ENCODE measurements at regions not wholly inside any gene's neighbourhood (a gene's known extent, or its start where the extent isn't known, plus 50 kb on each side); places are given as distances from the start of the nearest gene placed in this dataset.
A peak's percentile ranks its signal among the peaks of the same experiment; 100 is the strongest.

GRCh38 chr11:104763930-104764709 is 134.1 kb downstream of the CASP12 start:
- H3K27me3 Mint-ChIP-seq: peaks cover 0 to 2% of the 10 kb centered on the region in 2 donors
- intact Hi-C loops (cut with micrococcal nuclease): no loop called here
- H3K4me1 Mint-ChIP-seq: peaks cover 10 to 20% (median 15%) of the 10 kb centered on the region in 4 donors
- H3K4me3 ChIP-seq (ENCODE audit: low read length in 2 of 2): no peak overlapping the region
- no peaks in the 10 kb centered on the region for H3K9me3 ChIP-seq (ENCODE audit: control insufficient read depth in 1 of 2, low read length in 2 of 2)
- POLR2A ChIA-PET (ENCODE audit: partially characterized antibody): no interaction called here
- H3K36me3 ChIP-seq (ENCODE audit: insufficient read depth, low read length): no peaks in the 10 kb centered on the region
- peak overlapping the region in 1 of 8 donors; percentile 2 for H3K4me3 Mint-ChIP-seq
- no peak for DNase-seq
- CTCF ChIA-PET (ENCODE audit: partially characterized antibody): no interaction called here
- no peaks in the 10 kb centered on the region for H3K27me3 ChIP-seq (ENCODE audit: insufficient read depth, low read length)
- peaks cover 9% of the 10 kb centered on the region for H3K4me1 ChIP-seq (ENCODE audit: insufficient read depth, low read length)
- peaks cover 4 to 23% (median 20%) of the 10 kb centered on the region in 8 donors for H3K9me3 Mint-ChIP-seq
- H3K27ac Mint-ChIP-seq: peak overlapping the region in 3 of 7 donors; percentile 14 to 42 (median 32)
- peaks cover 7 to 13% of the 10 kb centered on the region in 2 donors for H3K36me3 Mint-ChIP-seq
- H3K27ac ChIP-seq (ENCODE audit: low read depth, low read length): no peak overlapping the region

GRCh38 chr11:104761511-104761910 is 136.7 kb downstream of the CASP12 start:
- no peaks in the 10 kb centered on the region for H3K27me3 Mint-ChIP-seq
- peaks cover 2 to 35% (median 22%) of the 10 kb centered on the region in 8 donors for H3K9me3 Mint-ChIP-seq
- H3K27me3 ChIP-seq (ENCODE audit: insufficient read depth, low read length): no peaks in the 10 kb centered on the region
- no peak overlapping the region for H3K4me3 Mint-ChIP-seq
- H3K27ac ChIP-seq (ENCODE audit: low read depth, low read length): no peak overlapping the region
- POLR2A ChIA-PET (ENCODE audit: partially characterized antibody): interaction anchor here (1.2 kb wide), 1 partner anchor 56 kb away, joined by 4 read pairs; no protein-coding TSS in a partner anchor
- H3K9me3 ChIP-seq (ENCODE audit: control insufficient read depth in 1 of 2, low read length in 2 of 2): no peaks in the 10 kb centered on the region
- no peak overlapping the region for H3K4me3 ChIP-seq (ENCODE audit: low read length in 2 of 2)
- intact Hi-C loops (cut with micrococcal nuclease): no loop called here
- CTCF ChIA-PET (ENCODE audit: partially characterized antibody): interaction anchor here (1.3 kb wide), 1 partner anchor 10 kb away, joined by 3 read pairs; no protein-coding TSS in a partner anchor
- no peak overlapping the region for H3K27ac Mint-ChIP-seq
- peaks cover 9 to 17% of the 10 kb centered on the region in 2 donors for H3K36me3 Mint-ChIP-seq
- no peaks in the 10 kb centered on the region for H3K36me3 ChIP-seq (ENCODE audit: insufficient read depth, low read length)
- peaks cover 9% of the 10 kb centered on the region for H3K4me1 ChIP-seq (ENCODE audit: insufficient read depth, low read length)
- DNase-seq: no peak
- peaks cover 10 to 20% (median 15%) of the 10 kb centered on the region in 4 donors for H3K4me1 Mint-ChIP-seq

GRCh38 chr11:104759464-104759863 is 138.8 kb downstream of the CASP12 start:
- H3K4me1 Mint-ChIP-seq: peaks cover 5 to 11% (median 8%) of the 10 kb centered on the region in 4 donors
- Histone ChIP-seq H3K27ac (ENCODE audit: low read depth, low read length) (no peak overlapping the region), H3K4me1 (ENCODE audit: insufficient read depth, low read length) (peaks cover 1% of the 10 kb centered on the region), H3K4me3 (ENCODE audit: low read length in 2 of 2) (no peak overlapping the region), H3K36me3 (ENCODE audit: insufficient read depth, low read length) (no peaks in the 10 kb centered on the region), H3K9me3 (ENCODE audit: control insufficient read depth in 1 of 2, low read length in 2 of 2) (no peaks in the 10 kb centered on the region), H3K27me3 (ENCODE audit: insufficient read depth, low read length) (no peaks in the 10 kb centered on the region)
- peaks cover 2 to 35% (median 22%) of the 10 kb centered on the region in 8 donors for H3K9me3 Mint-ChIP-seq
- H3K27ac Mint-ChIP-seq: no peak overlapping the region
- ChIA-PET CTCF (ENCODE audit: partially characterized antibody) (no interaction called here), POLR2A (ENCODE audit: partially characterized antibody) (no interaction called here)
- H3K27me3 Mint-ChIP-seq: no peaks in the 10 kb centered on the region
- intact Hi-C loops (cut with micrococcal nuclease): no loop called here
- no peak for DNase-seq
- peaks cover 9 to 17% of the 10 kb centered on the region in 2 donors for H3K36me3 Mint-ChIP-seq
- H3K4me3 Mint-ChIP-seq: no peak overlapping the region

DNA sequence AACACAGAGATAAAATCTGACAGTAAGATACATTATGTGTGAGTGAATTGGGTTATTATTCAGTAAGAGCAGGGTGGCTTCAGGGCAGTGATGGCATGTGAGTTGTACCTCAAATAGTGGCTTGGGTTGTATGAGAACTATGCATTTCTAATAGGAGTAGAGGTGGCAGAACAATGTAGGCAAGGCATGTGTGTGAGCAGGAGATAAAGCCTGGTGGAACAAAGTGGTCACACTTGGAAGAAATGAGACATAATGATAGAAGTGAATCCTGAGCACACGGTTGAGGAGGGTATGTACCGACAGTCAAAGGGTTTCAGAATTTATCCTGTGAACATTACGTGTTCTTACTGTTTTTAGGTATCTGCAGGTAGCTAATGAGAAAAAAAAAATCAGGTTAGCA is 159.3 kb downstream of the CASP12 start:
- no peaks in the 10 kb centered on the region for H3K27me3 ChIP-seq (ENCODE audit: insufficient read depth, low read length)
- no peaks in the 10 kb centered on the region for H3K36me3 Mint-ChIP-seq
- H3K4me1 ChIP-seq (ENCODE audit: insufficient read depth, low read length): no peaks in the 10 kb centered on the region
- H3K27ac ChIP-seq (ENCODE audit: low read depth, low read length): no peak overlapping the region
- CTCF ChIA-PET (ENCODE audit: partially characterized antibody): no interaction called here
- no peaks in the 10 kb centered on the region for H3K36me3 ChIP-seq (ENCODE audit: insufficient read depth, low read length)
- no peak overlapping the region for H3K27ac Mint-ChIP-seq
- H3K4me3 ChIP-seq (ENCODE audit: low read length in 2 of 2): no peak overlapping the region
- no peaks in the 10 kb centered on the region for H3K9me3 Mint-ChIP-seq
- POLR2A ChIA-PET (ENCODE audit: partially characterized antibody): interaction anchor here (1.0 kb wide), 1 partner anchor 33 kb away, joined by 3 read pairs; no protein-coding TSS in a partner anchor
- no peaks in the 10 kb centered on the region for H3K27me3 Mint-ChIP-seq
- no peak overlapping the region for H3K4me3 Mint-ChIP-seq
- H3K4me1 Mint-ChIP-seq: peaks cover 10 to 17% (median 11%) of the 10 kb centered on the region in 4 donors
- H3K9me3 ChIP-seq (ENCODE audit: control insufficient read depth in 1 of 2, low read length in 2 of 2): no peaks in the 10 kb centered on the region
- DNase-seq: no peak
- intact Hi-C loops (cut with micrococcal nuclease): no loop called here

GRCh38 chr11:104738208-104738607 is 160.1 kb downstream of the CASP12 start:
- intact Hi-C loops (cut with micrococcal nuclease): no loop called here
- ChIA-PET POLR2A (ENCODE audit: partially characterized antibody) (no interaction called here), CTCF (ENCODE audit: partially characterized antibody) (no interaction called here)
- peaks cover 10 to 17% (median 11%) of the 10 kb centered on the region in 4 donors for H3K4me1 Mint-ChIP-seq
- Histone ChIP-seq H3K36me3 (ENCODE audit: insufficient read depth, low read length) (no peaks in the 10 kb centered on the region), H3K27me3 (ENCODE audit: insufficient read depth, low read length) (no peaks in the 10 kb centered on the region), H3K4me3 (ENCODE audit: low read length in 2 of 2) (no peak overlapping the region), H3K27ac (ENCODE audit: low read depth, low read length) (no peak overlapping the region), H3K4me1 (ENCODE audit: insufficient read depth, low read length) (no peaks in the 10 kb centered on the region), H3K9me3 (ENCODE audit: control insufficient read depth in 1 of 2, low read length in 2 of 2) (no peaks in the 10 kb centered on the region)
- no peak for DNase-seq
- no peak overlapping the region for H3K4me3 Mint-ChIP-seq
- H3K27me3 Mint-ChIP-seq: no peaks in the 10 kb centered on the region
- no peak overlapping the region for H3K27ac Mint-ChIP-seq
- H3K36me3 Mint-ChIP-seq: no peaks in the 10 kb centered on the region
- no peaks in the 10 kb centered on the region for H3K9me3 Mint-ChIP-seq

GRCh38 chr11:104736502-104736901 is 161.8 kb downstream of the CASP12 start:
- ChIA-PET POLR2A (ENCODE audit: partially characterized antibody) (interaction anchor here (0.6 to 0.9 kb wide), 2 partner anchors 30 to 31 kb away, joined by 3 to 5 read pairs; no protein-coding TSS in a partner anchor), CTCF (ENCODE audit: partially characterized antibody) (interaction anchor here (0.9 to 1.6 kb wide), 2 partner anchors 9 to 63 kb away, joined by 3 to 4 read pairs; no protein-coding TSS in a partner anchor)

DNA sequence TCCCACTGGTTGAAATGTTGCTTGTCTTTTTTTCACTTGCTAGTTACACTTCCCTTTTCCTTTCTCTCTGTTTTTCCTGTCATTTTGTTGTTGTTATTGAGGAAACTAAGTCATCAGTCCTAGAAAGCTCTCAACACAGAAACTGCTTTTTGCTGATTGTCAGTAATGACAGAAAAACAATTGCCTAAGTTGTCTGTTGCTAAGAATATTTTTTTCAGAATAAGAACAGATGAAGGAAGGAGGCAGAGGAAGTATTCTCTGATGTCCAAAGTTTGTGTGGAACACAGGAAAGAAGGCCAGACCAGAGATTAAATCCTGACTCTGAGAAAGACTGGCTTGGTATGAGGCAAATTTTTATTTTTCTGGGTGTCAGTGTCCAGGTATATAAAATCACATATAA is 163.3 kb downstream of the CASP12 start:
- intact Hi-C loops (cut with micrococcal nuclease): no loop called here
- H3K36me3 Mint-ChIP-seq: no peaks in the 10 kb centered on the region
- Histone ChIP-seq H3K36me3 (ENCODE audit: insufficient read depth, low read length) (no peaks in the 10 kb centered on the region), H3K4me3 (ENCODE audit: low read length in 2 of 2) (no peak overlapping the region), H3K27ac (ENCODE audit: low read depth, low read length) (no peak overlapping the region), H3K4me1 (ENCODE audit: insufficient read depth, low read length) (no peaks in the 10 kb centered on the region), H3K27me3 (ENCODE audit: insufficient read depth, low read length) (no peaks in the 10 kb centered on the region), H3K9me3 (ENCODE audit: control insufficient read depth in 1 of 2, low read length in 2 of 2) (no peaks in the 10 kb centered on the region)
- peak overlapping the region in 2 of 7 donors; percentile 3 to 18 for H3K27ac Mint-ChIP-seq
- peaks cover 11 to 21% (median 12%) of the 10 kb centered on the region in 4 donors for H3K4me1 Mint-ChIP-seq
- DNase-seq: no peak
- ChIA-PET CTCF (ENCODE audit: partially characterized antibody) (no interaction called here), POLR2A (ENCODE audit: partially characterized antibody) (interaction anchor here (3.1 kb wide), 1 partner anchor 29 kb away, joined by 11 read pairs; no protein-coding TSS in a partner anchor)
- no peaks in the 10 kb centered on the region for H3K27me3 Mint-ChIP-seq
- H3K4me3 Mint-ChIP-seq: no peak overlapping the region
- no peaks in the 10 kb centered on the region for H3K9me3 Mint-ChIP-seq

More at GRCh38 chr11:104736502-104736901, 161.8 kb downstream of the CASP12 start:
- Mint-ChIP-seq H3K4me3 (no peak overlapping the region), H3K9me3 (no peaks in the 10 kb centered on the region), H3K4me1 (peaks cover 11 to 21% (median 12%) of the 10 kb centered on the region in 4 donors), H3K36me3 (no peaks in the 10 kb centered on the region), H3K27ac (peak overlapping the region in 1 of 7 donors; percentile 5), H3K27me3 (no peaks in the 10 kb centered on the region)
- intact Hi-C loops (cut with micrococcal nuclease): no loop called here
- H3K27me3 ChIP-seq (ENCODE audit: insufficient read depth, low read length): no peaks in the 10 kb centered on the region
- no peaks in the 10 kb centered on the region for H3K36me3 ChIP-seq (ENCODE audit: insufficient read depth, low read length)
- no peak overlapping the region for H3K4me3 ChIP-seq (ENCODE audit: low read length in 2 of 2)
- H3K4me1 ChIP-seq (ENCODE audit: insufficient read depth, low read length): no peaks in the 10 kb centered on the region
- H3K27ac ChIP-seq (ENCODE audit: low read depth, low read length): no peak overlapping the region
- DNase-seq: no peak
- H3K9me3 ChIP-seq (ENCODE audit: control insufficient read depth in 1 of 2, low read length in 2 of 2): no peaks in the 10 kb centered on the region
